ENCODE measurements at regions not wholly inside any gene's neighbourhood (a gene's known extent, or its start where the extent isn't known, plus 50 kb on each side); places are given as distances from the start of the nearest gene placed in this dataset.

DNA sequence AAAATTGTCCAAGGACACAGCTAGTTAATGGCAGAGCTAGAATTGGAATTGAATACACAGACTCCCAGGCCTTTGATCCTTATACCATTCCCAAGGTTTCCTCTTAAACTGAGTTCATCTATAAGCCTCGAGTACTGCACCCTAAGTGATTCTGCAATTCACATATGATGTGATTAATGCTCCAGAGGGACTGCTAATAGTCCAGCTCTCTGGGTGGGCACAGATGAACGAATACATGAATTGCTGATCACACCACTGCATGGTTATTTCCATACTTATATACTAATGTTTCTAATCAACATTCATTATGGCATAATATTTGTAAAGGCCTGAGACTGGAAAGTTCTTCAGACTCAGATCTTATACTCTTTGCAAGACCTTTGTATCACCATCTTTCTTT, 101.8 kb downstream of the NUFIP1 start:
- no peak for DNase-seq
- Mint-ChIP-seq H3K27ac (no peak overlapping the region), H3K27me3 (peaks cover 6% of the 10 kb centered on the region), H3K36me3 (ENCODE audit: low read depth) (no peaks in the 10 kb centered on the region), H3K4me3 (no peak overlapping the region), H3K9me3 (no peaks in the 10 kb centered on the region), H3K4me1 (no peaks in the 10 kb centered on the region)
- intact Hi-C loops (cut with micrococcal nuclease), result no loop called here

DNA sequence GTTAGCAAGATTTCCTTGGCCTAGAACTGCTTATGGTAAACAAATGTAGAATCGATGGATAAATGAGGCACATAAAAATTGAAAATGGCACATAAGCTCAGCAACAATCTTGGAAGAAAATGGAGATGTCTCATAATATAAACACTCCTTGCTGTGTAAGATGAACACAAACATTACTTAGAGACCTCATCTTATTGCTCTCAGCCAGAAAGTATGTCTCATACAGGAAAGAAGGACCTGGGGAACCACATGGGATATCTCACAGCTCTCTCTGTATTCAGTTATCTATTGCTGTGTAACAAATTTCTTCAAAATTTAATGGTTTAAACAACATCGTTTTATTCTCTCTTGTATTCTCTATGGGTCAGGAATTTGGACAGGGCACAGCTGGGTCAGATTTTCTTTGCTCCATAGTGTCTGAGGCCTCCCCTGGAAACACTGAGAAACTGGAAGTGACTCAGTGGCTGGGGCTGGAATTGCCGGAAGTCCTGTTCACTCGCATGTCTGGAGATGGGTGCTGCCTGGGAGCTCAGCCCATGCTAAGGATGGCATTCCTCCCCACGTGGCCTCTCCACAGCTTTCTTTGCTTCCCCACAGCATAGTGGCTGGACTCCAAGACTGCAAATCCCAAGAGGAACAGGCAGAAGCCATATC, 105.1 kb downstream of the NUFIP1 start:
- H3K4me3 Mint-ChIP-seq, result no peak overlapping the region
- no peaks in the 10 kb centered on the region for H3K9me3 Mint-ChIP-seq
- peaks cover 6% of the 10 kb centered on the region for H3K27me3 Mint-ChIP-seq
- no peak overlapping the region for H3K27ac Mint-ChIP-seq
- intact Hi-C loops (cut with micrococcal nuclease), result no loop called here
- DNase-seq, result no peak
- H3K36me3 Mint-ChIP-seq (ENCODE audit: low read depth), result no peaks in the 10 kb centered on the region
- H3K4me1 Mint-ChIP-seq, result no peaks in the 10 kb centered on the region

DNA sequence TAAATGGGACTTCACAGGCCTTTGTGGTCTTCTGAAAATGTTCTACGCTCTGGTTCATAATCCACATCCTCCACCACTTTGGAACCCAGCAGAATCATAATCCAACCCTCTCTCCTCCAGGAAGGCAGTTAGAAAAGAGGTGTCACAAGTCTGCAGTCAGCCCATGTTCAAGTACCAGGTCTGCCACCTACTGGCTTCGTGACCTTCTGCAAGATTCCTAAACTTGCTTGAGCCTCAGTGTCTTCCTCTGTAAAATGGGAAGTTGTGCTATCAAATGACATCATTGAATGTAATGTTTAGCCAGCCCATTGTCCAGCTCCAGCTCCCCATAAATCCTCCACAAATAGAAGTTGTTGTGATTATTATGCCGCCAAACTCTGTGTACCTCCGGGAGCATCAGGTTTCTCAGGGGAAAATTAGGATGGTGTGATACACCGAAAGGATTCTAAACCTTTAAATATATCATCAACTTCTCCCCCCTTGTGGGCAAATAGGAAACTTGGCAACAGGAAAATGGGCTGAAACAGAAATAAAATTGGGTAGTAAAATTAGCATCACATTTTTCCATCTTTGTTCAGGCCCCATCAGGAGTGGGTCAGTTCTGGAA, 109.7 kb downstream of the NUFIP1 start:
- H3K27ac Mint-ChIP-seq, result no peak overlapping the region
- peaks cover 6% of the 10 kb centered on the region for H3K27me3 Mint-ChIP-seq
- intact Hi-C loops (cut with micrococcal nuclease), result loop anchor here (1.0 kb wide), 1 partner anchor 396 kb away; no protein-coding TSS in a partner anchor
- DNase-seq, result peak; percentile 65
- peaks cover 4% of the 10 kb centered on the region for H3K4me1 Mint-ChIP-seq
- H3K36me3 Mint-ChIP-seq (ENCODE audit: low read depth), result no peaks in the 10 kb centered on the region
- no peaks in the 10 kb centered on the region for H3K9me3 Mint-ChIP-seq
- H3K4me3 Mint-ChIP-seq, result no peak overlapping the region

DNA sequence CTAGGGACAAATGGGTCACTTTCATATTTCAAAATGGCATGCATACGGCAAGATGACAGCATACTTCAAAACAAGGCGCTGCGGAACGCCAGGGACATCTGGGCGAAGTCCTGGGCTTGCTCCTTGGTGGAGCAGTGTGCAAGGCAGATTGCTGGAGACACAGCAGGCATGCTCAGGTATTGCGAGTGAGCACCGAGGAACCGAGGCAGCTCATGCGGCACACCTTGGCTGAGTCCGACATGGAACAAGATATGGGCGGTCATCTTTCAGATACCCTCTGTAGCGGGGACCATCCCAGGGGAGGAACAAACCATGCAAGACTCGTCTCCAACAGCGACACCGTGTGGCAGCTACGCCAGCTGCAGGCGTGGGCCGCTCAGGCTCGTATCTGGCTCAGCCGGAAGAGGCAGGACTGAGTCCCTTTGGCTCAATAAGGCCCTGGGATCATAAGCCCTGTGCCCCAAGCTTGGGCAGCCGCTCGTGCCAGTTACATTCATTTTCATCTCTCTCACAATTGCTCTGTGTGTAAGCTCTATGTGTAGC, 112.4 kb downstream of the NUFIP1 start:
- H3K27ac Mint-ChIP-seq, result no peak overlapping the region
- H3K4me3 Mint-ChIP-seq, result no peak overlapping the region
- H3K27me3 Mint-ChIP-seq, result peaks cover 3% of the 10 kb centered on the region
- H3K9me3 Mint-ChIP-seq, result no peaks in the 10 kb centered on the region
- H3K36me3 Mint-ChIP-seq (ENCODE audit: low read depth), result no peaks in the 10 kb centered on the region
- intact Hi-C loops (cut with micrococcal nuclease), result no loop called here
- no peak for DNase-seq
- peaks cover 4% of the 10 kb centered on the region for H3K4me1 Mint-ChIP-seq

DNA sequence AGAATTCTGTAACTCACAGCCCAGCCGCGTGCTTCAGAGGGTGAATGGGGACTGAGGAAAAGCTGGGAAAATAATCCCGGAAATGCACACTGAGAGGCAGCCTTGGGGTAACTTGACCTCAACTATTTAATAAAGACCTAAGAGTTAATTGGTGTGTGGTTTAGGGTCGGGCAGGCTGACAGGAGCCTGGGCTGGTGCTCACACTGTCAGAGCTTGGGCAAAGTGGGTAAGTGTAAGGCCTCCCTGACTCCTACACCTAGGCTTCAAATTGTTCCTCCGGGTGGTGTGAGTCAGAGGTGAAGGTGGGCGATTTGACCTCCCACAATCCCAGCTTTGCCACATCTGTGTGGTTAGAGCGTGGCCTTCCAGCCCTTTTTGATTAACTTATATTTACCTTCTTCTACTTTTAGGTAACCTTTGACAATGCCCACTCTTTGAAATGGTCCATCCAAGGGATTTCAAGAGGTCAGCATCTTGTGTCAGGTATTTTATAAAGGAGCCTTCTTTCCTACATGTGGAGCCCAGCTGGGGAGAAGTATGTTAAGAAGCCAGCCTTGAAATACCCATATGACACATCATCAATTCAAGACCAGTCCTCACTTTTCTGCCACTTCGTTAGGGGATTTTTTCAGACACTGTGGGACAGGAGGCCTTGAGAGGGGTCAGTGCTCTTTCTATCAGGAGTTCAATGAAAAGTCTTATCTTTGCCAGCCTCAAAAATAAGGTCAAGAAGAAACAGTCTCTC, 114.2 kb downstream of the NUFIP1 start:
- Mint-ChIP-seq H3K27me3 (peaks cover 5% of the 10 kb centered on the region), H3K4me3 (no peak overlapping the region), H3K9me3 (no peaks in the 10 kb centered on the region), H3K4me1 (peaks cover 4% of the 10 kb centered on the region), H3K27ac (no peak overlapping the region), H3K36me3 (ENCODE audit: low read depth) (no peaks in the 10 kb centered on the region)
- no peak for DNase-seq
- intact Hi-C loops (cut with micrococcal nuclease), result no loop called here

DNA sequence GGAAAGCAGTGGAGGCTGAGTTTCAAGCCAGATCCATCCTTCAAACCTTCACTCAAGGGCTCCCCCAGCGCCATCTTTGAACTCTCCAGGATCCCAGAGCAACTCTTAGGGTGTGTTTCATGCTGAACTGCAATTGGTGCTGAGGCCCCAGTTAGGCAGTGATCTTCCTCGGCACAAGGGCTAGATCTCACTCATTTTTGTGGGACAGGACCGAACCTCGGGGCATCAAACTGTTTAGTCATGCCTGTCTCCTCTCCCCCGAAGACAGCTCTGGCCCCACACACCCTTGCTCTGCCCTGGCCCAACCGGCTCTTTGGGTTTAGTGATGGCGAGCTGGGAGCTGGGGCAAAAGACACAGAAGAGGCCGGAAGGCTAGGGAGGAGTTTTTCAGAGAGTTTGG, 115.1 kb downstream of the NUFIP1 start:
- Mint-ChIP-seq H3K27me3 (peaks cover 5% of the 10 kb centered on the region), H3K36me3 (ENCODE audit: low read depth) (no peaks in the 10 kb centered on the region), H3K4me1 (peaks cover 4% of the 10 kb centered on the region), H3K27ac (peak overlapping the region; percentile 34), H3K4me3 (no peak overlapping the region), H3K9me3 (no peaks in the 10 kb centered on the region)
- intact Hi-C loops (cut with micrococcal nuclease), result no loop called here
- DNase-seq, result no peak

DNA sequence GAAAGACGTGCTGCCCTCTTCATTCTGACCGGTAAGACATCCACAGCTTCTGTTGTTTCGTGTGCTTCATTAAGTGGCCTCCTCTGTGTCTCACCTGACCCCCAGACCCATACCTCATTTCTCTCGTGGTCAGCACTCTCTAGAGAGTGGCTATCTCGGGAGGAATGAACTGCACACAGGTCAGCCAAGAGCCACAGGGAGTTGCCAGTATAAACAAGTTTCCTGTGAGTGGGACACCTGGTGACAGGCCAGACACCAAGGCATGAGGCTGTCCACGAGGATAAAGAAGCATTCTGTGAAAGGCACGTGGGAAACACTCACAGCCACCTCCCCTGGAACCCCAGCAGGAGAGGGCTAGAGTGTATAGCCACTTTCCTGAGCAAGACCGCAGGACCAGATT, 115.8 kb downstream of the NUFIP1 start:
- H3K27ac Mint-ChIP-seq, result no peak overlapping the region
- H3K4me1 Mint-ChIP-seq, result peaks cover 5% of the 10 kb centered on the region
- peaks cover 9% of the 10 kb centered on the region for H3K27me3 Mint-ChIP-seq
- H3K4me3 Mint-ChIP-seq, result no peak overlapping the region
- DNase-seq, result no peak
- no peaks in the 10 kb centered on the region for H3K36me3 Mint-ChIP-seq (ENCODE audit: low read depth)
- intact Hi-C loops (cut with micrococcal nuclease), result no loop called here
- H3K9me3 Mint-ChIP-seq, result no peaks in the 10 kb centered on the region

DNA sequence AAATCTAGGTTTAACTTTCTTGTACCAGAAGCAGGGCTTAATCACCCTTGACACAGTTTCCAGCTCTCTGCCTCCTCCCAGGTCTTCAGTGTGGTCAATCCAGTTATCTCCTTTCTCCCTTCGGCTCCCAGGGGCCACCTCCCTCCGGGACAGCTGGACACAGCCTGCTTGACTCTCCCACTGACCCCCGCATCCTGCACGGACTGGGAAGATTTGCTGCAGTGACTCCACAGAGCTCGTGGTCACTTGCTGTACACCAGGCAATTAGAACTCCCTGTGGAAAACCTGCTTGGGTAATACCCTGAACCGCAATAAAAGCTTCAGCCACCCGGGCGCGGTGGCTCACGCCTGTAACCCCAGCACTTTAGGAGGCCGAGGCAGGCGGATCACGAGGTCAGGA, 116.5 kb downstream of the NUFIP1 start:
- no peaks in the 10 kb centered on the region for H3K9me3 Mint-ChIP-seq
- H3K4me1 Mint-ChIP-seq, result peaks cover 6% of the 10 kb centered on the region
- H3K27me3 Mint-ChIP-seq, result peaks cover 9% of the 10 kb centered on the region
- intact Hi-C loops (cut with micrococcal nuclease), result no loop called here
- H3K4me3 Mint-ChIP-seq, result no peak overlapping the region
- no peak for DNase-seq
- no peak overlapping the region for H3K27ac Mint-ChIP-seq
- H3K36me3 Mint-ChIP-seq (ENCODE audit: low read depth), result no peaks in the 10 kb centered on the region

DNA sequence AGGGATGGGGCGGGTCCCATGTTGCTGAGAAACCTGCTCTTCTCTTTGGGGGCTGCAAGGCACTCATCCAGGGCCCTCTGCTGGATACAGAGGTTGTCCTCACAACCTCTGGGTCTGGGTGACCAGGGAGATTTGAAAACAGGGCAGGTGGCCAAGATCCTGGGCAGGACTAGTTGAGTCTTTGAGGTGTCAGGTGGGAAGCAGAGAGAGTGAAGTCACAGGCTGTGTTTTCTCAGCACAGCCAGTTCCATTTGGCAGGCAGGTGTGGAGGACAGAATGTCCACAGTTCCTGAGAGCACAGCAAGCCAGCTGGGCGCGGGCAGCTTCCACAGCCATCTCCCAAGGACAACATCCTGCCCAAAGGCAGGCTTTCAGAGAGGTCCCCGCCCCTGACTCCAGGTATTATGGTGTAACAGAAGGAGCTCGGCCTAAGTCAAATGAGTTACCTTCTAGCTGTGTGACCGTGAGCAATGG, 118.8 kb downstream of the NUFIP1 start:
- H3K4me3 Mint-ChIP-seq, result no peak overlapping the region
- no peaks in the 10 kb centered on the region for H3K36me3 Mint-ChIP-seq (ENCODE audit: low read depth)
- H3K9me3 Mint-ChIP-seq, result peaks cover 6% of the 10 kb centered on the region

DNA sequence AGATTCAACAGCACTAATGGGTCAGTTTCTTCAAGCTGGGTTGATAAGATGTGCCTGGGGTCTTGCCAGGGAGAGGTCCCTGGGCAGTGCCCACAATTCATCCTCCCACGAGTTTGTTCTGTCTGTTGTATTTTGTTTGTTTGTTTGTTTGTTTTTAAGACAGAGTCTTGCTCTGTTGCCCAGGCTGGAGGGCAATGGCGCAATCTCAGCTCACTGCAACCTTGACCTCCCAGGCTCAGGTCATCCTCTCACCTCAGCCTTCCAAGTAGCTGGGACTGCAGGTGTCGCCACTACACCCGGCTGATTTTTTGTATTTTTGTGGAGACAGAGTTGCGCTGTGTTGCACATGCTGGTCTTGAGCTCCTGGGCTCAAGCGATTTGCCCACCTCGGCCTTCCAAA, 120.1 kb downstream of the NUFIP1 start:
- Mint-ChIP-seq H3K9me3 (peaks cover 6% of the 10 kb centered on the region), H3K4me3 (no peak overlapping the region), H3K27me3 (peaks cover 18% of the 10 kb centered on the region), H3K4me1 (peaks cover 3% of the 10 kb centered on the region), H3K27ac (no peak overlapping the region), H3K36me3 (ENCODE audit: low read depth) (no peaks in the 10 kb centered on the region)
- no peak for DNase-seq
- intact Hi-C loops (cut with micrococcal nuclease), result no loop called here

More for the DNA sequence above, 118.8 kb downstream of the NUFIP1 start:
- intact Hi-C loops (cut with micrococcal nuclease), result no loop called here
- Mint-ChIP-seq H3K27me3 (peaks cover 15% of the 10 kb centered on the region), H3K27ac (no peak overlapping the region), H3K4me1 (peaks cover 6% of the 10 kb centered on the region)
- no peak for DNase-seq

DNA sequence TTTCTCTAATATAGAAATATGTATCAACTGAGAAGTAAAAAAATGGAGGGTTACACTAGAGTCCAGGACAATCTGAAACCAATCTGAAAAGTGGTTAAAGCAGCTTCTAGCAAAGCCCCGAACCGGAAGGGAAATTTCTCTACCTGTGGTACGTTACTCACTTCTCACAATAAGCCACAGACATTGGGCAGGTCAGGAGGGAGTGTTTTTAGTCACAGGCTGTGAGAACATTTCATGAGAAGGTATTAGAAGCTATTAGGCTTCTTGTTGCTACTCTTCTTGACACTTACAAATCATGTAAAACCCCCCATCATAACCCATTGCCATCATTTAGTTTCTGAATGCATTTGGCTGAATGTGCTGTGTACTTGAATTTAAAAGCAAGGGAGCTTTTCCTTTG, 120.9 kb downstream of the NUFIP1 start:
- Mint-ChIP-seq H3K27ac (no peak overlapping the region), H3K36me3 (ENCODE audit: low read depth) (no peaks in the 10 kb centered on the region), H3K4me1 (peaks cover 3% of the 10 kb centered on the region), H3K9me3 (peaks cover 6% of the 10 kb centered on the region), H3K4me3 (no peak overlapping the region), H3K27me3 (peaks cover 18% of the 10 kb centered on the region)
- intact Hi-C loops (cut with micrococcal nuclease), result no loop called here
- no peak for DNase-seq

DNA sequence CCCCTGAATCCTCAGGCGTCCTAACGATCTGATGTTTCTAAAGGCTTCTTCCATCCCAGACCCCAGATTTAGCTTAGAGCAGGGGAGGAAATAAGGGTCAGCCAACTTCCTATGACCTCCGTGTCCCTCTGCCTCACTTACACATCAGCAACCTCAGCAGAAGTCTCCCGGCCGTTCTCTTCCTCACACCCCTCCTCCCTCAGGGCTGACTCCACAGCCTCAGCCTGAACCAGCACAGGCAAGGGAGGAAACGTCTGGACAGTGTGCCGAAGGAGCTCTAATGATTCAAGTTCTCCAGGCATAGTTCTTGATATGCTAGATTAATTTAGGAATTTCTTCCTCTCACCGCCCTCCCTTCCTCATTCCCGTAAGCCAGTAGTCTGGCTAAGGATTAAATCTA, 121.4 kb downstream of the NUFIP1 start:
- Mint-ChIP-seq H3K27me3 (peaks cover 17% of the 10 kb centered on the region), H3K27ac (no peak overlapping the region), H3K9me3 (peaks cover 6% of the 10 kb centered on the region), H3K4me3 (no peak overlapping the region), H3K36me3 (ENCODE audit: low read depth) (no peaks in the 10 kb centered on the region), H3K4me1 (peaks cover 3% of the 10 kb centered on the region)
- no peak for DNase-seq
- intact Hi-C loops (cut with micrococcal nuclease), result no loop called here

DNA sequence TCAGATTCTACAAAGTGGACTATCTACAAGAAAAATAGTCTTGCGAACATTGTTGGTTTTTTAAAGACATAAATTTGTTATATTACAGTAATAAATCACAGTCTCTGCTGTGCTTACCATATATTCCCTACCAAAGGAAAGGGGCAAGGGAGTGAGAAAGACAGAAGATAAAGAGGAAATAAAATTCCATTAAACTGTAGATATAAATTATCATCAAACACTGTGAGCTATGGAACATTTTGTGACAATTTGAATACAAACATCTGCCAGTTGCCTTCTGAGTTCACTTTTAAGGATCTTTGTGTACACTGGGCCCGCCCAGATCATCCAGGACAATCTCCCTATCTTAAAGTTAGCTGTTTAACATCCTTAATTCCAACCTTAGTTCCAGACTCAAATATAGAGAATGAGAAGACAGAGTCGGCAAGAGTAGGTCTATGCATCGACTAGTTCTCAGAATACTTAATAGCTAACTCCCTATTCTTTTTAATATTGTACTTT, 122.8 kb downstream of the NUFIP1 start:
- intact Hi-C loops (cut with micrococcal nuclease), result no loop called here
- Mint-ChIP-seq H3K9me3 (peaks cover 6% of the 10 kb centered on the region), H3K36me3 (ENCODE audit: low read depth) (no peaks in the 10 kb centered on the region), H3K4me3 (no peak overlapping the region), H3K27me3 (peaks cover 21% of the 10 kb centered on the region), H3K4me1 (peaks cover 3% of the 10 kb centered on the region), H3K27ac (no peak overlapping the region)
- no peak for DNase-seq

Data from activated CD4-positive, alpha-beta T cell treated with anti-CD3 and anti-CD28 coated beads, Interleukin-2, amount 10 ng/mL, durations not matched to agents 24 days and 14 days (primary cell).